Uterus (tissue), 2 donors: ENCODE measurements at regions not wholly inside any gene's neighbourhood (a gene's known extent, or its start where the extent isn't known, plus 50 kb on each side); places are given as distances from the start of the nearest gene placed in this dataset.

Experiments used
- POLR2A ChIP-seq, 2 donors: fragments of 450-650 bp; IDR thresholded peaks; one replicate each; pipeline ENCODE4 v1.6.1; 2016; ENCODE audit warnings: antibody characterized with exemption in 2 of 2, mild to moderate bottlenecking in 1 of 2, moderate library complexity in 1 of 2
- TF ChIP-seq, protein P1 (sequence below), 4 experiments: fragments of 200-600 bp in 2 of 4; fragments of 450-650 bp in 2 of 4; sonication (generic) in 2 of 4; IDR thresholded peaks; one replicate each; pipeline ENCODE4 v1.5.1; 2016 to 2019; ENCODE audit warnings: antibody characterized with exemption in 4 of 4, mild to moderate bottlenecking in 2 of 4, moderate library complexity in 1 of 4

DNA sequence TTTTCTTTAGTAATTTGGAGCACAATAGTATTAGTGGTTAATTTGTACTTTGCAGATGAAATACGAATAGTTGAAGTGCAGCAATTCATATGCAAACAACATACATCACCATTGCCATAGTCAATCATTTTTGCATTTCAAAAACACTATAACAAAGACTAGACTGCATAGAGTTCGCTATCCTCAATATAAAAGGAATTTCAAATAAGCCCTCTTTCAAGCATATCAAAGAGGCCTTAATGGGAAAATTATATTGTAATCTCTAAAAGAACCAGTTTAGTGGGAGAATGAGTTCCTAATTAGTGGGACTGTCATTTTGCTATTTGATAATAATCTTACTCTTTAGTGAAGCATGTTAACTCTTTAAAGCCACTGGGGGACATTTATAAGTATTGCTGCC lies 2302.3 kb upstream of the C9orf72 start:
- TF ChIP-seq, protein P1, sequence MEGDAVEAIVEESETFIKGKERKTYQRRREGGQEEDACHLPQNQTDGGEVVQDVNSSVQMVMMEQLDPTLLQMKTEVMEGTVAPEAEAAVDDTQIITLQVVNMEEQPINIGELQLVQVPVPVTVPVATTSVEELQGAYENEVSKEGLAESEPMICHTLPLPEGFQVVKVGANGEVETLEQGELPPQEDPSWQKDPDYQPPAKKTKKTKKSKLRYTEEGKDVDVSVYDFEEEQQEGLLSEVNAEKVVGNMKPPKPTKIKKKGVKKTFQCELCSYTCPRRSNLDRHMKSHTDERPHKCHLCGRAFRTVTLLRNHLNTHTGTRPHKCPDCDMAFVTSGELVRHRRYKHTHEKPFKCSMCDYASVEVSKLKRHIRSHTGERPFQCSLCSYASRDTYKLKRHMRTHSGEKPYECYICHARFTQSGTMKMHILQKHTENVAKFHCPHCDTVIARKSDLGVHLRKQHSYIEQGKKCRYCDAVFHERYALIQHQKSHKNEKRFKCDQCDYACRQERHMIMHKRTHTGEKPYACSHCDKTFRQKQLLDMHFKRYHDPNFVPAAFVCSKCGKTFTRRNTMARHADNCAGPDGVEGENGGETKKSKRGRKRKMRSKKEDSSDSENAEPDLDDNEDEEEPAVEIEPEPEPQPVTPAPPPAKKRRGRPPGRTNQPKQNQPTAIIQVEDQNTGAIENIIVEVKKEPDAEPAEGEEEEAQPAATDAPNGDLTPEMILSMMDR (IDR thresholded peaks at IDR 0.05), result no peak
- TF ChIP-seq POLR2A (IDR thresholded peaks at IDR 0.05), result no peak
